Stimulated activated CD8-positive, alpha-beta memory T cell treated with anti-CD3 and anti-CD28 coated beads, Interleukin-4, amount 100 ng/mL, for 48 hours (primary cell): ENCODE measurements at regions not wholly inside any gene's neighbourhood (a gene's known extent, or its start where the extent isn't known, plus 50 kb on each side); places are given as distances from the start of the nearest gene placed in this dataset.

Experiments used
- DNase-seq: peaks from one replicate; pipeline ENCODE4 v3.0.0-alpha.2; 2020

- DNase-seq = no peak
Measured at GRCh38 chr6:14066782-14067406, 50.7 kb upstream of the CD83 start.

DNA sequence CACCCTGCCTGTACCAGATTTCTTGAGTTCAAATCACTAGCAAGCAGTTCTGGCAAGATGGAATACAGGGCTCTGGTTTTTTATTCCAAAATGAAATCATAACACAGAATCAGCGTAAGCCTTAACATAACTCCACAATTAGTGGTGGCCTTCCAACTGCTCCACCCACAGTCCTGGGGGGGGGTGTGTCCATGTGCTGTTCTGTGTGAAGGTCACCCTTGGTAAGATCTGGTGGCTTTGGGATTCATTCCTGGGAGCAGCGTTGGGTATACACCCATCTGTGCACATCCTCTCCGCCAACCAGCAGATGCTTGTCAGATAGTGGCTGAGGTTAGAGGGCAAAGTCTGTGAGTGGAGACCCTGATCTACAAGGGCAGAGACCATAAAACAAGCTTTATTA lies 49.9 kb upstream of the CD83 start:
- DNase-seq = no peak
